Endodermal cell (in vitro differentiated cells): ENCODE measurements at regions not wholly inside any gene's neighbourhood (a gene's known extent, or its start where the extent isn't known, plus 50 kb on each side); places are given as distances from the start of the nearest gene placed in this dataset.

ENCODE experiments used
- DNase-seq: peaks from one replicate; pipeline ENCODE4 v3.0.0-alpha.2; 2017
- H3K27ac ChIP-seq: 2 replicates; pipeline ENCODE4 v1.5.1; 2013; ENCODE audit warnings: mild to moderate bottlenecking, low read depth, low read length, moderate library complexity
- H3K27me3 ChIP-seq: 2 replicates; pipeline ENCODE4 v1.6.1; 2013; ENCODE audit warnings: mild to moderate bottlenecking, low read length, moderate library complexity; ENCODE audit not compliant: insufficient read depth, control insufficient read depth, poor library complexity, severe bottlenecking
- H3K36me3 ChIP-seq: 2 replicates; pipeline ENCODE4 v1.7.0; 2013; ENCODE audit warnings: mild to moderate bottlenecking, low read length, moderate library complexity; ENCODE audit not compliant: control insufficient read depth, insufficient read depth
- H3K4me1 ChIP-seq: one replicate; pipeline ENCODE4 v1.7.0; 2013; ENCODE audit warnings: low read length; ENCODE audit not compliant: control insufficient read depth, insufficient read depth
- H3K4me3 ChIP-seq: 2 replicates; pipeline ENCODE4 v1.5.1; 2013; ENCODE audit warnings: mild to moderate bottlenecking, low read length, moderate library complexity
- H3K9ac ChIP-seq: 2 replicates; pipeline ENCODE4 v1.6.1; 2013; ENCODE audit warnings: mild to moderate bottlenecking, low read length, moderate library complexity; ENCODE audit not compliant: poor library complexity, severe bottlenecking; ENCODE audit errors: extremely low read depth
- H3K9me3 ChIP-seq: 2 replicates; pipeline ENCODE4 v1.6.1; 2013; ENCODE audit warnings: mild to moderate bottlenecking, low read length, moderate library complexity; ENCODE audit not compliant: control insufficient read depth
- H3K27ac Mint-ChIP-seq: 2 replicates; pipeline ENCODE4 v1.8.0; 2020; ENCODE audit warnings: mixed read lengths
- H3K27me3 Mint-ChIP-seq: 2 replicates; pipeline ENCODE4 v1.8.0; 2021; ENCODE audit warnings: mild to moderate bottlenecking, mixed read lengths; ENCODE audit not compliant: insufficient read depth
- H3K36me3 Mint-ChIP-seq: 2 replicates; pipeline ENCODE4 v1.8.0; 2020; ENCODE audit warnings: low read depth, mixed read lengths
- H3K4me1 Mint-ChIP-seq: 2 replicates; pipeline ENCODE4 v1.8.0; 2020; ENCODE audit warnings: mixed read lengths
- H3K4me3 Mint-ChIP-seq: 2 replicates; pipeline ENCODE4 v1.8.0; 2020; ENCODE audit warnings: mild to moderate bottlenecking, moderate library complexity, mixed read lengths
- H3K9me3 Mint-ChIP-seq: 2 replicates; pipeline ENCODE4 v1.8.0; 2020; ENCODE audit warnings: mild to moderate bottlenecking, mixed read lengths
- WGBS, 2 experiments: methylation state at CpG; one replicate each; pipeline versions ENCODE4 v1.1.5 to v1.1.7; 2013; ENCODE audit warnings: missing lambda C conversion rate in 2 of 2, mixed read lengths in 1 of 2; ENCODE audit not compliant: insufficient coverage in 1 of 2, insufficient read length in 1 of 2; 5-methylcytosine and 5-hydroxymethylcytosine counted together
- TF ChIP-seq, protein P1 (sequence below): fragments of 200-600 bp; sonication (generic); conservative IDR thresholded peaks from 2 replicates; pipeline ENCODE4 v1.5.0; 2021; ENCODE audit warnings: antibody characterized with exemption, mild to moderate bottlenecking

DNA sequence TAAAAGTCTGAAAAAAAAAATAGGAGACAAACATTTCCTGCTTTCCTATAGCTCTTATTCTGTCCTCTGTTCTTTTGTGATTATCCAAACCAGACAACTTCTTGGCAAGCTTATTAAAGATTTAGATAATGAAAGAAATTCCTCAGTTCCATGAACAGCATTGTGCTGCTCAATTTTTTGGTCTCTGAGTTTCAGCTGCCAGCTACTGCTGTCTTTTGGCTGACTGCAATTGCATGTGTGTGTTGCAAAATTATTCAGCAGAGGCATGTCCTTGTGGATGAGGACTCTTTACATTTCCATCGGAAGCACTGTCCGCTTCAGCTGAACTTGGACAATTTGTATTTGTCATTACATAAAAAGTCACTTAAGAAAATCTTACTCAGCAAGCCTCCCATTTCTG, 397.3 kb upstream of the RASGRP1 start:
- 94 to 96% methylated on average over 2 of the region's 2 CpGs for WGBS, 2 experiments
- Histone ChIP-seq H3K9me3 (no peaks in the 10 kb centered on the region), H3K9ac (no peak overlapping the region), H3K36me3 (no peaks in the 10 kb centered on the region), H3K27ac (no peak overlapping the region), H3K27me3 (peaks cover 42% of the 10 kb centered on the region), H3K4me3 (no peak overlapping the region), H3K4me1 (peaks cover 4% of the 10 kb centered on the region)
- TF ChIP-seq, protein P1, sequence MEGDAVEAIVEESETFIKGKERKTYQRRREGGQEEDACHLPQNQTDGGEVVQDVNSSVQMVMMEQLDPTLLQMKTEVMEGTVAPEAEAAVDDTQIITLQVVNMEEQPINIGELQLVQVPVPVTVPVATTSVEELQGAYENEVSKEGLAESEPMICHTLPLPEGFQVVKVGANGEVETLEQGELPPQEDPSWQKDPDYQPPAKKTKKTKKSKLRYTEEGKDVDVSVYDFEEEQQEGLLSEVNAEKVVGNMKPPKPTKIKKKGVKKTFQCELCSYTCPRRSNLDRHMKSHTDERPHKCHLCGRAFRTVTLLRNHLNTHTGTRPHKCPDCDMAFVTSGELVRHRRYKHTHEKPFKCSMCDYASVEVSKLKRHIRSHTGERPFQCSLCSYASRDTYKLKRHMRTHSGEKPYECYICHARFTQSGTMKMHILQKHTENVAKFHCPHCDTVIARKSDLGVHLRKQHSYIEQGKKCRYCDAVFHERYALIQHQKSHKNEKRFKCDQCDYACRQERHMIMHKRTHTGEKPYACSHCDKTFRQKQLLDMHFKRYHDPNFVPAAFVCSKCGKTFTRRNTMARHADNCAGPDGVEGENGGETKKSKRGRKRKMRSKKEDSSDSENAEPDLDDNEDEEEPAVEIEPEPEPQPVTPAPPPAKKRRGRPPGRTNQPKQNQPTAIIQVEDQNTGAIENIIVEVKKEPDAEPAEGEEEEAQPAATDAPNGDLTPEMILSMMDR = no peak
- Mint-ChIP-seq H3K27me3 (peaks cover 12% of the 10 kb centered on the region), H3K4me3 (no peak overlapping the region), H3K9me3 (no peaks in the 10 kb centered on the region), H3K27ac (no peak overlapping the region), H3K36me3 (no peaks in the 10 kb centered on the region), H3K4me1 (no peaks in the 10 kb centered on the region)
- no peak for DNase-seq

DNA sequence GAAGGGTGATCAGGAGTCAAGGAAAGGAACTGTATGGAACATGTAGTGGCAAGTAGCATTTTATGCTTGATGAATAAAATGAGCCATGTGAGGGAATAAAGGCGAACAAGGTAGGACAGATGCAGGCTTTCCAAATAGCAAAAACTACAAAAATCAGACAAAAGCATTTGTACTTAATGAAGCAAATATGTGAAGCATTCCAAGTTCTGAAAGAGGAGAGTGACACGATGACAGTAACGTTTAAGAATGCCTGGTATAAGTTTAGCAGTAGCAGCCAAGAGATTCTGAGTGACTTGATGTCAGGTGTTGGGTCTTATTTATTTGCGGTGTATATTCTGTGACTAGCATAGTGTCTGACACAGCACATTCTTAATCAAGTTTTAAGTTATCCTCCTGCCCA, 408.2 kb upstream of the RASGRP1 start:
- Mint-ChIP-seq H3K9me3 (no peaks in the 10 kb centered on the region), H3K27me3 (no peaks in the 10 kb centered on the region), H3K4me3 (no peak overlapping the region), H3K27ac (no peak overlapping the region), H3K36me3 (no peaks in the 10 kb centered on the region), H3K4me1 (no peaks in the 10 kb centered on the region)
- 94 to 96% methylated on average over 2 to 4 of the region's 4 CpGs for WGBS, 2 experiments
- Histone ChIP-seq H3K36me3 (no peaks in the 10 kb centered on the region), H3K4me1 (no peaks in the 10 kb centered on the region), H3K27me3 (no peaks in the 10 kb centered on the region), H3K27ac (no peak overlapping the region), H3K4me3 (no peak overlapping the region), H3K9ac (no peak overlapping the region), H3K9me3 (no peaks in the 10 kb centered on the region)
- DNase-seq = no peak
- TF ChIP-seq, protein P1 = no peak

DNA sequence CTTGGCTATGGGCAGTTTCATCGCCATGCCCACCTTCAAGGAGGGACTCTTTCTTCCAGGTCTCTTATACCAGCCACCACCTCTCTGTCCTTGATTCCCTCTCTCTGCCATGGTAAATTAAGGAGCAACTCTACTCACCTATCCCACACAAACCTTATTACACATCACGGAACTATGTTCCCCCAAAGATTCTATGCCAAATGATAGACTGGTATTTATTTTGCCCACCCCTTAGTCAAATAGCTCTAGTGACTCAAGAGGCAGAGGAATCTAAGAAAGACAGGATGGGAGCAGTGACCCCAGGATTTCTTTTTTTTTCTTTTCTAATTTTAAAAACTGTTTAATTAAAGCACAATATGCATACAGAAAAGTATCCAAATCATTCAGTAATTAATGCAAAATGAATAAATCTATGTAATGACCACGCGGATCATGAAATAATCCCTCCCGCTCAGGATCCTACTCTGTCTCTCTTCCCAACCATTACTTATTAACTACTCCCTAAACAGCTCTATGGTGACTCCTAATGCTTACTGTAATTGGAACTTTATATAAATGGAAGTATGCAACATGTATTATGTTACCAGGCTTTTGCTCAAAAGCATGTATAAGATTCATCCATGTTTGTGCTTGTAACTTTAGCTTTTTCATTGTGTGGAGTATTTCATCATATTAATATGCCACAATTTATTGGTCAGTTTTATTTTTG, 410.8 kb upstream of the RASGRP1 start:
- no peak overlapping the region for H3K27ac ChIP-seq
- WGBS, 2 experiments = 92 to 100% methylated on average over 2 to 5 of the region's 5 CpGs
- TF ChIP-seq, protein P1 = no peak
- H3K4me3 ChIP-seq = no peak overlapping the region
- no peak overlapping the region for H3K9ac ChIP-seq
- no peaks in the 10 kb centered on the region for H3K9me3 ChIP-seq
- Mint-ChIP-seq H3K36me3 (no peaks in the 10 kb centered on the region), H3K4me3 (no peak overlapping the region), H3K27ac (no peak overlapping the region), H3K27me3 (no peaks in the 10 kb centered on the region), H3K4me1 (no peaks in the 10 kb centered on the region), H3K9me3 (peaks cover 5% of the 10 kb centered on the region)
- DNase-seq = no peak
- no peaks in the 10 kb centered on the region for H3K4me1 ChIP-seq
- H3K27me3 ChIP-seq = no peaks in the 10 kb centered on the region
- no peaks in the 10 kb centered on the region for H3K36me3 ChIP-seq
